HL-60 (cell line): ENCODE measurements at regions not wholly inside any gene's neighbourhood (a gene's known extent, or its start where the extent isn't known, plus 50 kb on each side); places are given as distances from the start of the nearest gene placed in this dataset.

Experiments
- DNase-seq, 2 experiments: peaks; one replicate each; pipeline ENCODE4 v3.0.0-alpha.2; 2010 to 2020; ENCODE audit warnings: low read depth in 1 of 2, low spot score in 1 of 2
- H3K27ac ChIP-seq: fragments of 250-450 bp; sonication (Bioruptor Pico); replicated peaks from 2 replicates; pipeline ENCODE4 v1.5.1; 2020; ENCODE audit warnings: mild to moderate bottlenecking, moderate library complexity
- H3K27me3 ChIP-seq: fragments of 250-450 bp; sonication (Bioruptor Pico); 2 replicates; pipeline ENCODE4 v1.5.1; 2021; ENCODE audit warnings: mild to moderate bottlenecking, moderate library complexity; ENCODE audit not compliant: insufficient read depth, poor library complexity, severe bottlenecking
- H3K4me3 ChIP-seq: replicated peaks from 2 replicates; pipeline ENCODE4 v1.5.1; 2011; ENCODE audit warnings: mild to moderate bottlenecking, control low read depth, low read length; ENCODE audit not compliant: insufficient read depth
- GABPA ChIP-seq: IDR thresholded peaks from 2 replicates; pipeline ENCODE4 v1.6.1; 2012; ENCODE audit warnings: low read depth
- POLR2AphosphoS5 ChIP-seq: IDR thresholded peaks from 2 replicates; pipeline ENCODE4 v1.6.1; 2012; ENCODE audit warnings: low read depth
- SPI1 ChIP-seq: IDR thresholded peaks from 2 replicates; pipeline ENCODE4 v1.6.1; 2012; ENCODE audit warnings: low read depth, mild to moderate bottlenecking, borderline replicate concordance
- TF ChIP-seq, protein P1 (sequence below): IDR thresholded peaks from one replicate; pipeline ENCODE4 v1.5.1; 2011; ENCODE audit warnings: low read length, control low read depth, inconsistent platforms; ENCODE audit not compliant: insufficient read depth
- TF ChIP-seq, protein P2 (sequence below): IDR thresholded peaks from 2 replicates; pipeline ENCODE4 v1.6.1; 2012; ENCODE audit warnings: low read depth; ENCODE audit not compliant: insufficient replicate concordance

DNA sequence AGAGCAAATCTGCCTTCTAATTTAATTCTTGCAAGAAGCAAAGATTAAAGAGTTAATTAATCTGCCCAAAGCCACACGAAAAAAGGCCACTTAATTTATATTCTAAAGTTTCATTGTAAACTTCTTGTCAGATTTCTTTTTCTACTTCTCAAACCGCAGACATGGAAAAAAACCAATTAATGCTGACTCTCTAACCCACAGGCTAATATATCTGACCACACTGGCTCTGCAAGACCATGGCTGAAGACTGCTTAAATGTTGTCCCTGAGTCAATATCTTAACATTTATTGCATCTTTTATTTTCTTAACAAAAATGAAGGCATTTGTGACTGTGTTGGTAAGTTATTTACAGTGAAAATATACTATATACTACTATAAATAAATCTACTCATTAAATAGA is 234.0 kb upstream of the SP8 start:
- DNase-seq: no peak
- no peak for TF ChIP-seq POLR2AphosphoS5

DNA sequence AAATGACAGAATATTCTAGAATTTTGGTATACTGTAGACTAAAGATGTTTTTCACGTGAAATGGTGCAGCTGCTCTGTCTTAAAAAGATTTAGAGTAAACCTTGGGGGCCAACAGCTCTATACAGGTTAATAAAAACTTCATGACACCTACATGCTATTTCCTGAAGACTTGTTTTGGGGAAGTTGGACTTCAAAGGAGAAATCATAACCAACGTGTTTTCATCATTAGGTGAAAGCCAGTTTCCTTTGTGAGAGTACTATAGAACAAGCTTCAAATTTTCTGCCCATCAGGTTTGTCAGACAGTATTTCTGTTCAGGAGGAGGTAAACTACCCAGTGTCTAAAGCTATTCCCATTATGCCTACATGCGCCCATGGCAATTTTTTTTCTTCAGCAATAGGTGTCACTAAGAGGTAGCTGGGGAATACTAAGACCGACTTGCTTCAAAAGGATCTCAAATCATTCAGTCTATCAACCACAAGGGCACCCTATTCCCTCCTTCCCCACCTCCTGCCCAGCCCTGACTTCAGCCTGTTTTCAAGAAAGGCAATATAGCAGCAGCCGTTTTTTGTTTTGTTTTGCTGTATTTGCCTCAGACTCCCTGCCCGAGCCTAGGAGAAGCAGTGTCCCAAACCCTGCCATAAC is 237.3 kb upstream of the SP8 start:
- H3K27ac ChIP-seq: no peak overlapping the region
- TF ChIP-seq, protein P1, sequence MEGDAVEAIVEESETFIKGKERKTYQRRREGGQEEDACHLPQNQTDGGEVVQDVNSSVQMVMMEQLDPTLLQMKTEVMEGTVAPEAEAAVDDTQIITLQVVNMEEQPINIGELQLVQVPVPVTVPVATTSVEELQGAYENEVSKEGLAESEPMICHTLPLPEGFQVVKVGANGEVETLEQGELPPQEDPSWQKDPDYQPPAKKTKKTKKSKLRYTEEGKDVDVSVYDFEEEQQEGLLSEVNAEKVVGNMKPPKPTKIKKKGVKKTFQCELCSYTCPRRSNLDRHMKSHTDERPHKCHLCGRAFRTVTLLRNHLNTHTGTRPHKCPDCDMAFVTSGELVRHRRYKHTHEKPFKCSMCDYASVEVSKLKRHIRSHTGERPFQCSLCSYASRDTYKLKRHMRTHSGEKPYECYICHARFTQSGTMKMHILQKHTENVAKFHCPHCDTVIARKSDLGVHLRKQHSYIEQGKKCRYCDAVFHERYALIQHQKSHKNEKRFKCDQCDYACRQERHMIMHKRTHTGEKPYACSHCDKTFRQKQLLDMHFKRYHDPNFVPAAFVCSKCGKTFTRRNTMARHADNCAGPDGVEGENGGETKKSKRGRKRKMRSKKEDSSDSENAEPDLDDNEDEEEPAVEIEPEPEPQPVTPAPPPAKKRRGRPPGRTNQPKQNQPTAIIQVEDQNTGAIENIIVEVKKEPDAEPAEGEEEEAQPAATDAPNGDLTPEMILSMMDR: no peak
- TF ChIP-seq POLR2AphosphoS5 (no peak), GABPA (no peak), SPI1 (no peak)
- TF ChIP-seq, protein P2, sequence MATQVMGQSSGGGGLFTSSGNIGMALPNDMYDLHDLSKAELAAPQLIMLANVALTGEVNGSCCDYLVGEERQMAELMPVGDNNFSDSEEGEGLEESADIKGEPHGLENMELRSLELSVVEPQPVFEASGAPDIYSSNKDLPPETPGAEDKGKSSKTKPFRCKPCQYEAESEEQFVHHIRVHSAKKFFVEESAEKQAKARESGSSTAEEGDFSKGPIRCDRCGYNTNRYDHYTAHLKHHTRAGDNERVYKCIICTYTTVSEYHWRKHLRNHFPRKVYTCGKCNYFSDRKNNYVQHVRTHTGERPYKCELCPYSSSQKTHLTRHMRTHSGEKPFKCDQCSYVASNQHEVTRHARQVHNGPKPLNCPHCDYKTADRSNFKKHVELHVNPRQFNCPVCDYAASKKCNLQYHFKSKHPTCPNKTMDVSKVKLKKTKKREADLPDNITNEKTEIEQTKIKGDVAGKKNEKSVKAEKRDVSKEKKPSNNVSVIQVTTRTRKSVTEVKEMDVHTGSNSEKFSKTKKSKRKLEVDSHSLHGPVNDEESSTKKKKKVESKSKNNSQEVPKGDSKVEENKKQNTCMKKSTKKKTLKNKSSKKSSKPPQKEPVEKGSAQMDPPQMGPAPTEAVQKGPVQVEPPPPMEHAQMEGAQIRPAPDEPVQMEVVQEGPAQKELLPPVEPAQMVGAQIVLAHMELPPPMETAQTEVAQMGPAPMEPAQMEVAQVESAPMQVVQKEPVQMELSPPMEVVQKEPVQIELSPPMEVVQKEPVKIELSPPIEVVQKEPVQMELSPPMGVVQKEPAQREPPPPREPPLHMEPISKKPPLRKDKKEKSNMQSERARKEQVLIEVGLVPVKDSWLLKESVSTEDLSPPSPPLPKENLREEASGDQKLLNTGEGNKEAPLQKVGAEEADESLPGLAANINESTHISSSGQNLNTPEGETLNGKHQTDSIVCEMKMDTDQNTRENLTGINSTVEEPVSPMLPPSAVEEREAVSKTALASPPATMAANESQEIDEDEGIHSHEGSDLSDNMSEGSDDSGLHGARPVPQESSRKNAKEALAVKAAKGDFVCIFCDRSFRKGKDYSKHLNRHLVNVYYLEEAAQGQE: no peak
- no peaks in the 10 kb centered on the region for H3K27me3 ChIP-seq
- DNase-seq: no peak
- H3K4me3 ChIP-seq: no peak overlapping the region

More for the DNA sequence above, 234.0 kb upstream of the SP8 start:
- Histone ChIP-seq H3K4me3 (no peak overlapping the region), H3K27me3 (no peaks in the 10 kb centered on the region), H3K27ac (no peak overlapping the region)

DNA sequence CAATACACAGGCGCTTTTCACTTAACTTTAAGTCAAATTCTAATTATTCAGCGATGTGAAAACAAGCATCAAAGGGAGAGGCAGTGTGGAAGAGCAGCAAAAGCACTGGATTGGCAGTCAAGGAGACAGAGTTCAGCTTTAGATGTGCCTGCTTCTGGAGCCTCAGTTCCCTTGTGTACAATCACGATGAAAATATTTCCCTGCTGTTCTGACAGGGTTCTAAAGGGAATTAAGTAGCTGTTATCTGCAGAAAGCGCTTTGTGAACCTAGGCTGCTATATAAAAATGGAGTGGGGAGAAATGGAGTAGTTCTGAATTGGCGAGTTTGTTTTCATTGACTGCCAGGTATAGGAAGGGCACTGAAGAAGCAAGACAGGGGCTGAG is 237.8 kb upstream of the SP8 start:
- Histone ChIP-seq H3K27ac (no peak overlapping the region), H3K4me3 (no peak overlapping the region), H3K27me3 (no peaks in the 10 kb centered on the region)
- TF ChIP-seq POLR2AphosphoS5 (no peak), SPI1 (no peak), GABPA (no peak)
- TF ChIP-seq, protein P2: no peak
- TF ChIP-seq, protein P1: no peak
- no peak for DNase-seq

DNA sequence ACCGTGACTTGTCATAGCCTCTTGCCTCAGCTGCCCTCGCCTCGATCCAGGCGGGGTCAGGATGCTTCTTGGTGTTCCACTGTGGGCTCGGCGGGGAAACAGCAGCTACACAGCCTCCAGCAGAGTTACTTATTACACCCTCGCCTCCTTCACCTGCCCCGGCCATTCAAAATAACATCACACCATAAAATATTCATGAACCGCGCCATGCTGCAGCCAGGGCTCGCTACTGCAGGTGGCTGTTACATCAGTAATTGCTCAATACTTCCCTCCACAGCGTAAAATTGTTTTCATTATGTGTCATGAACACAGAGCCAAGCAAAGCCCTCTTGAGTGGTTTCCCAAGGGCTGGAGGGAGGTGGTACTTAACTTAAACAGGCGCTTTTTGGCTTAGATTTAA is 241.5 kb upstream of the SP8 start:
- no peak for DNase-seq
- Histone ChIP-seq H3K27me3 (no peaks in the 10 kb centered on the region), H3K27ac (no peak overlapping the region), H3K4me3 (no peak overlapping the region)
- TF ChIP-seq GABPA (no peak), POLR2AphosphoS5 (no peak), SPI1 (no peak)
- TF ChIP-seq, protein P1: no peak
- TF ChIP-seq, protein P2: no peak
